SK-N-SH treated with all-trans-retinoic acid at 6 μM for 48 hours (cell line): ENCODE measurements at regions not wholly inside any gene's neighbourhood (a gene's known extent, or its start where the extent isn't known, plus 50 kb on each side); places are given as distances from the start of the nearest gene placed in this dataset.

Experiments used
- ATAC-seq: fragments of 200-7000 bp; cut with Tn5 transposase; 3 replicates; pipeline ENCODE4 v1.9.1; 2020; ENCODE audit warnings: mild to moderate bottlenecking, moderate library complexity
- ARNTL ChIP-seq: fragments of 450-650 bp; formaldehyde crosslinking; IDR thresholded peaks from 2 replicates; pipeline ENCODE4 v1.5.0; 2020; ENCODE audit warnings: low read depth, mild to moderate bottlenecking, moderate library complexity, borderline replicate concordance
- BACH2 ChIP-seq: fragments of 250-450 bp; sonication (Bioruptor Pico); IDR thresholded peaks from 2 replicates; pipeline ENCODE4 v1.9.0; 2021; ENCODE audit warnings: mild to moderate bottlenecking, borderline replicate concordance
- CSDC2 ChIP-seq: fragments of 250-450 bp; sonication (Bioruptor Pico); IDR thresholded peaks from 2 replicates; pipeline ENCODE4 v1.5.0; 2020; ENCODE audit warnings: mild to moderate bottlenecking, moderate library complexity
- GLIS3 ChIP-seq: fragments of 250-450 bp; sonication (Bioruptor Pico); IDR thresholded peaks from 2 replicates; pipeline ENCODE4 v1.5.0; 2020; ENCODE audit warnings: mild to moderate bottlenecking, moderate library complexity
- ISL1 ChIP-seq: fragments of 250-450 bp; sonication (Bioruptor Pico); IDR thresholded peaks from 2 replicates; pipeline ENCODE4 v2.1.2; 2022; ENCODE audit warnings: mild to moderate bottlenecking, moderate library complexity
- PATZ1 ChIP-seq: fragments of 250-450 bp; sonication (Bioruptor Pico); IDR thresholded peaks from 2 replicates; pipeline ENCODE4 v1.8.0; 2020; ENCODE audit warnings: mild to moderate bottlenecking, moderate library complexity, borderline replicate concordance
- POU6F1 ChIP-seq: fragments of 250-450 bp; sonication (Bioruptor Pico); IDR thresholded peaks from 2 replicates; pipeline ENCODE4 v1.8.0; 2021; ENCODE audit warnings: low read depth, mild to moderate bottlenecking, moderate library complexity, borderline replicate concordance
- PPARA ChIP-seq: fragments of 250-450 bp; sonication (Bioruptor Pico); IDR thresholded peaks from 2 replicates; pipeline ENCODE4 v1.5.0; 2020; ENCODE audit warnings: mild to moderate bottlenecking, borderline replicate concordance
- RARB ChIP-seq: fragments of 250-450 bp; sonication (Bioruptor Pico); IDR thresholded peaks from 2 replicates; pipeline ENCODE4 v1.8.0; 2021; ENCODE audit warnings: mild to moderate bottlenecking, moderate library complexity
- SNAI2 ChIP-seq: fragments of 250-450 bp; sonication (Bioruptor Pico); IDR thresholded peaks from 2 replicates; pipeline ENCODE4 v1.5.0; 2020; ENCODE audit warnings: mild to moderate bottlenecking, moderate library complexity
- TCF4 ChIP-seq: fragments of 250-450 bp; sonication (Bioruptor Pico); IDR thresholded peaks from 2 replicates; pipeline ENCODE4 v1.8.0; 2021; ENCODE audit warnings: mild to moderate bottlenecking, moderate library complexity, borderline replicate concordance
- TOX ChIP-seq: fragments of 250-450 bp; sonication (Bioruptor Pico); IDR thresholded peaks from 2 replicates; pipeline ENCODE4 v1.8.0; 2021; ENCODE audit warnings: mild to moderate bottlenecking, moderate library complexity, borderline replicate concordance
- TSHZ2 ChIP-seq: fragments of 250-450 bp; sonication (Bioruptor Pico); IDR thresholded peaks from 2 replicates; pipeline ENCODE4 v1.5.0; 2020; ENCODE audit warnings: mild to moderate bottlenecking, moderate library complexity
- ZC3H10 ChIP-seq: fragments of 250-450 bp; sonication (Bioruptor Pico); IDR thresholded peaks from 2 replicates; pipeline ENCODE4 v1.5.1; 2021; ENCODE audit warnings: mild to moderate bottlenecking, moderate library complexity
- ZFP3 ChIP-seq: fragments of 250-450 bp; sonication (Bioruptor Pico); IDR thresholded peaks from 2 replicates; pipeline ENCODE4 v1.5.0; 2020; ENCODE audit warnings: mild to moderate bottlenecking, moderate library complexity
- ZFP30 ChIP-seq: fragments of 450-650 bp; formaldehyde crosslinking; IDR thresholded peaks from 2 replicates; pipeline ENCODE4 v1.5.0; 2022; ENCODE audit warnings: mild to moderate bottlenecking, moderate library complexity
- ZNF565 ChIP-seq: fragments of 450-650 bp; formaldehyde crosslinking; conservative IDR thresholded peaks from 2 replicates; pipeline ENCODE4 v1.5.0; 2020; ENCODE audit warnings: low read depth, mild to moderate bottlenecking, moderate library complexity
- ZNF70 ChIP-seq: fragments of 450-650 bp; formaldehyde crosslinking; IDR thresholded peaks from 2 replicates; pipeline ENCODE4 v1.5.0; 2020; ENCODE audit warnings: mild to moderate bottlenecking, moderate library complexity
- ZNF8 ChIP-seq: fragments of 450-650 bp; formaldehyde crosslinking; IDR thresholded peaks from 2 replicates; pipeline ENCODE4 v1.5.0; 2020; ENCODE audit warnings: mild to moderate bottlenecking, moderate library complexity
- TF ChIP-seq, protein P1 (sequence below): fragments of 250-450 bp; sonication (Bioruptor Pico); IDR thresholded peaks from 2 replicates; pipeline ENCODE4 v1.5.1; 2020; ENCODE audit warnings: low read depth, mild to moderate bottlenecking, moderate library complexity

- TF ChIP-seq PATZ1 (CRISPR knock-in tag) (no peak), PPARA (CRISPR knock-in tag) (no peak), BACH2 (CRISPR knock-in tag) (no peak), POU6F1 (CRISPR knock-in tag) (no peak), SNAI2 (no peak), ZFP30 (no peak), TSHZ2 (CRISPR knock-in tag) (no peak), ZNF565 (no peak), GLIS3 (CRISPR knock-in tag) (no peak), TOX (CRISPR knock-in tag) (no peak), ZC3H10 (CRISPR knock-in tag) (no peak)
- TF ChIP-seq, protein P1, sequence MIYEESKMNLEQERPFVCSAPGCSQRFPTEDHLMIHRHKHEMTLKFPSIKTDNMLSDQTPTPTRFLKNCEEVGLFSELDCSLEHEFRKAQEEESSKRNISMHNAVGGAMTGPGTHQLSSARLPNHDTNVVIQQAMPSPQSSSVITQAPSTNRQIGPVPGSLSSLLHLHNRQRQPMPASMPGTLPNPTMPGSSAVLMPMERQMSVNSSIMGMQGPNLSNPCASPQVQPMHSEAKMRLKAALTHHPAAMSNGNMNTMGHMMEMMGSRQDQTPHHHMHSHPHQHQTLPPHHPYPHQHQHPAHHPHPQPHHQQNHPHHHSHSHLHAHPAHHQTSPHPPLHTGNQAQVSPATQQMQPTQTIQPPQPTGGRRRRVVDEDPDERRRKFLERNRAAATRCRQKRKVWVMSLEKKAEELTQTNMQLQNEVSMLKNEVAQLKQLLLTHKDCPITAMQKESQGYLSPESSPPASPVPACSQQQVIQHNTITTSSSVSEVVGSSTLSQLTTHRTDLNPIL = no peak
- TF ChIP-seq, all 23 proteins: peak for 0
- ATAC-seq = no peak
Measured at GRCh38 chr4:27308379-27308778, 447.7 kb downstream of the STIM2 start.

DNA sequence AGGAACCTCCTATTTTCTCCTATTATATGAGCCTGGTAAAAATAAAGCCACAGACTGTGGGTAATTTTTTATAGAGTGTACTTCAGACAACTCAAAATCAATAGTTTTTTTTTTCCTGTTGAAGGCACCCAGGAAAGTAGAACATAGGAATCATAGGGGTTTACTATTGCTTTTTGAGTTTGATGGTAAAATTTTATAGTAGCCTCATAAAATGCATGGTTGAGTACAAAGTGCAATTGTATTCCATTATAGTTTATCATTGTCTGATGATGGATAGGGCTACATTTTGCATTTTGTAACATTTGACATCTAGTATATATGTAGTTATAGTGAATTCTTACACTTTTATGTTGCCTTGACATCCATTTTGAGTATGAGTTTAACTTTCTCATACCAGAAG lies 455.0 kb downstream of the STIM2 start:
- TF ChIP-seq PPARA (CRISPR knock-in tag) (no peak), POU6F1 (CRISPR knock-in tag) (no peak), TSHZ2 (CRISPR knock-in tag) (no peak), ZNF8 (CRISPR knock-in tag) (no peak), ZFP3 (CRISPR knock-in tag) (no peak), TOX (CRISPR knock-in tag) (no peak), ZNF70 (CRISPR knock-in tag) (no peak), TCF4 (no peak), CSDC2 (CRISPR knock-in tag) (no peak), ISL1 (CRISPR knock-in tag) (no peak), RARB (CRISPR knock-in tag) (no peak), ZNF565 (no peak), ARNTL (CRISPR knock-in tag) (no peak), ZC3H10 (CRISPR knock-in tag) (no peak), GLIS3 (CRISPR knock-in tag) (no peak)
- TF ChIP-seq, protein P1 = no peak
- TF ChIP-seq, all 23 proteins: peak for 0
- no peak for ATAC-seq
